GM23338 (cell line): ENCODE measurements at regions not wholly inside any gene's neighbourhood (a gene's known extent, or its start where the extent isn't known, plus 50 kb on each side); places are given as distances from the start of the nearest gene placed in this dataset.

Experiments
- CREB1 ChIP-seq: fragments of 250-450 bp; sonication (Bioruptor Pico); IDR thresholded peaks from 2 replicates; pipeline ENCODE4 v1.5.0; 2020; ENCODE audit warnings: low read depth, mild to moderate bottlenecking, moderate library complexity
- EZH2 ChIP-seq: fragments of 200-600 bp; sonication (generic); IDR thresholded peaks from one replicate; pipeline ENCODE4 v1.8.0; 2017; ENCODE audit warnings: antibody characterized with exemption, mild to moderate bottlenecking, low read depth; ENCODE audit not compliant: unreplicated experiment
- POLR2AphosphoS5 ChIP-seq: IDR thresholded peaks from 2 replicates; pipeline ENCODE4 v1.6.1; 2016; ENCODE audit warnings: antibody characterized with exemption, low read depth
- TF ChIP-seq, protein P1 (sequence below): IDR thresholded peaks from one replicate; pipeline ENCODE4 v1.6.1; 2018; ENCODE audit warnings: antibody characterized with exemption; ENCODE audit not compliant: unreplicated experiment
- TF ChIP-seq, protein P2 (sequence below), 2 experiments: fragments of 200-600 bp in 1 of 2; sonication (generic) in 1 of 2; conservative IDR thresholded peaks; 2 replicates each; pipeline versions ENCODE4 v1.5.1 to v1.6.1; 2016 to 2017; ENCODE audit warnings: antibody characterized with exemption in 2 of 2, low read depth in 2 of 2, mild to moderate bottlenecking in 2 of 2, moderate library complexity in 1 of 2

DNA sequence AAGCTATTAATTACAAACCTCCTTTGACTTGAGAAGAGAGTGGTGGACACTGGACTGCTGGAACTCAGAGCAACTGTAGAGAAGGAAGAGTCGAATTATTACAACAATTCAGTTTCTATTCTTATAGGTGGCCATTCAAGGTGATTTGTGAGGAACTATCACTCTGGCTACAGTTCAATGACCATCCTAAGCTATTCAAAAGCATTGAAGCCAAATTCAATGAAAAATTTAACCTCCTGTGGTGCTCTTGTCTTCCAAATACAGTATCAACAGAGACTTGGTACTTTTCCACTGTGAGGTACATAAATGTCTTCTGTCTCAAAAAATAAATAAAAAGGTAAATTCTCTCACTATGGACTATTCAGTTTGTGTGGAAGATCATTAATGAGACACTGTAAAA is 513.3 kb upstream of the SEMA6D start:
- TF ChIP-seq POLR2AphosphoS5 (no peak), EZH2 (no peak), CREB1 (CRISPR knock-in tag) (no peak)
- TF ChIP-seq, protein P1, sequence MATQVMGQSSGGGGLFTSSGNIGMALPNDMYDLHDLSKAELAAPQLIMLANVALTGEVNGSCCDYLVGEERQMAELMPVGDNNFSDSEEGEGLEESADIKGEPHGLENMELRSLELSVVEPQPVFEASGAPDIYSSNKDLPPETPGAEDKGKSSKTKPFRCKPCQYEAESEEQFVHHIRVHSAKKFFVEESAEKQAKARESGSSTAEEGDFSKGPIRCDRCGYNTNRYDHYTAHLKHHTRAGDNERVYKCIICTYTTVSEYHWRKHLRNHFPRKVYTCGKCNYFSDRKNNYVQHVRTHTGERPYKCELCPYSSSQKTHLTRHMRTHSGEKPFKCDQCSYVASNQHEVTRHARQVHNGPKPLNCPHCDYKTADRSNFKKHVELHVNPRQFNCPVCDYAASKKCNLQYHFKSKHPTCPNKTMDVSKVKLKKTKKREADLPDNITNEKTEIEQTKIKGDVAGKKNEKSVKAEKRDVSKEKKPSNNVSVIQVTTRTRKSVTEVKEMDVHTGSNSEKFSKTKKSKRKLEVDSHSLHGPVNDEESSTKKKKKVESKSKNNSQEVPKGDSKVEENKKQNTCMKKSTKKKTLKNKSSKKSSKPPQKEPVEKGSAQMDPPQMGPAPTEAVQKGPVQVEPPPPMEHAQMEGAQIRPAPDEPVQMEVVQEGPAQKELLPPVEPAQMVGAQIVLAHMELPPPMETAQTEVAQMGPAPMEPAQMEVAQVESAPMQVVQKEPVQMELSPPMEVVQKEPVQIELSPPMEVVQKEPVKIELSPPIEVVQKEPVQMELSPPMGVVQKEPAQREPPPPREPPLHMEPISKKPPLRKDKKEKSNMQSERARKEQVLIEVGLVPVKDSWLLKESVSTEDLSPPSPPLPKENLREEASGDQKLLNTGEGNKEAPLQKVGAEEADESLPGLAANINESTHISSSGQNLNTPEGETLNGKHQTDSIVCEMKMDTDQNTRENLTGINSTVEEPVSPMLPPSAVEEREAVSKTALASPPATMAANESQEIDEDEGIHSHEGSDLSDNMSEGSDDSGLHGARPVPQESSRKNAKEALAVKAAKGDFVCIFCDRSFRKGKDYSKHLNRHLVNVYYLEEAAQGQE: no peak
- TF ChIP-seq, protein P2, sequence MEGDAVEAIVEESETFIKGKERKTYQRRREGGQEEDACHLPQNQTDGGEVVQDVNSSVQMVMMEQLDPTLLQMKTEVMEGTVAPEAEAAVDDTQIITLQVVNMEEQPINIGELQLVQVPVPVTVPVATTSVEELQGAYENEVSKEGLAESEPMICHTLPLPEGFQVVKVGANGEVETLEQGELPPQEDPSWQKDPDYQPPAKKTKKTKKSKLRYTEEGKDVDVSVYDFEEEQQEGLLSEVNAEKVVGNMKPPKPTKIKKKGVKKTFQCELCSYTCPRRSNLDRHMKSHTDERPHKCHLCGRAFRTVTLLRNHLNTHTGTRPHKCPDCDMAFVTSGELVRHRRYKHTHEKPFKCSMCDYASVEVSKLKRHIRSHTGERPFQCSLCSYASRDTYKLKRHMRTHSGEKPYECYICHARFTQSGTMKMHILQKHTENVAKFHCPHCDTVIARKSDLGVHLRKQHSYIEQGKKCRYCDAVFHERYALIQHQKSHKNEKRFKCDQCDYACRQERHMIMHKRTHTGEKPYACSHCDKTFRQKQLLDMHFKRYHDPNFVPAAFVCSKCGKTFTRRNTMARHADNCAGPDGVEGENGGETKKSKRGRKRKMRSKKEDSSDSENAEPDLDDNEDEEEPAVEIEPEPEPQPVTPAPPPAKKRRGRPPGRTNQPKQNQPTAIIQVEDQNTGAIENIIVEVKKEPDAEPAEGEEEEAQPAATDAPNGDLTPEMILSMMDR (conservative IDR thresholded peaks at IDR 0.05; ENCODE audit: low read depth in 2 of 2): no peak
